Activated naive CD4-positive, alpha-beta T cell treated with anti-CD3 and anti-CD28 coated beads, Interleukin-2, amount 50 U/mL, for 24 hours (primary cell): ENCODE measurements at regions not wholly inside any gene's neighbourhood (a gene's known extent, or its start where the extent isn't known, plus 50 kb on each side); places are given as distances from the start of the nearest gene placed in this dataset.

ENCODE experiments used
- H3K27ac Mint-ChIP-seq: one replicate; pipeline ENCODE4 v1.8.0; 2021; ENCODE audit warnings: mild to moderate bottlenecking, mixed read lengths
- H3K27me3 Mint-ChIP-seq: one replicate; pipeline ENCODE4 v1.8.0; 2021; ENCODE audit warnings: mixed read lengths
- H3K36me3 Mint-ChIP-seq: one replicate; pipeline ENCODE4 v1.8.0; 2021; ENCODE audit warnings: mixed read lengths
- H3K4me1 Mint-ChIP-seq: one replicate; pipeline ENCODE4 v1.8.0; 2021; ENCODE audit warnings: mixed read lengths
- H3K4me3 Mint-ChIP-seq: one replicate; pipeline ENCODE4 v1.8.0; 2021; ENCODE audit warnings: mild to moderate bottlenecking, mixed read lengths
- H3K9me3 Mint-ChIP-seq: one replicate; pipeline ENCODE4 v1.8.0; 2021; ENCODE audit warnings: mixed read lengths

- Mint-ChIP-seq H3K9me3 (peaks cover 7% of the 10 kb centered on the region), H3K4me3 (no peak overlapping the region), H3K36me3 (peaks cover 2% of the 10 kb centered on the region), H3K4me1 (no peaks in the 10 kb centered on the region), H3K27me3 (no peaks in the 10 kb centered on the region), H3K27ac (no peak overlapping the region)
Observed at GRCh38 chr10:22764639-22765038, 50.3 kb upstream of the PIP4K2A start.
